H9 (cell line): ENCODE measurements at regions not wholly inside any gene's neighbourhood (a gene's known extent, or its start where the extent isn't known, plus 50 kb on each side); places are given as distances from the start of the nearest gene placed in this dataset.

Experiments used
- DNase-seq: peaks from one replicate; pipeline ENCODE4 v3.0.0-alpha.2; 2017
- H2AFZ ChIP-seq: one replicate; pipeline ENCODE4 v1.6.1; 2013; ENCODE audit warnings: mild to moderate bottlenecking, low read length, control low read depth, moderate library complexity
- H2AK5ac ChIP-seq: 2 replicates; pipeline ENCODE4 v1.6.1; 2013; ENCODE audit warnings: low read length, control low read depth, mixed read lengths; ENCODE audit not compliant: insufficient read length
- H2BK120ac ChIP-seq: one replicate; pipeline ENCODE4 v1.6.1; 2013; ENCODE audit warnings: low read depth, mild to moderate bottlenecking, low read length, control low read depth, inconsistent platforms; ENCODE audit not compliant: poor library complexity, severe bottlenecking
- H2BK12ac ChIP-seq: 2 replicates; pipeline ENCODE4 v1.6.1; 2013; ENCODE audit warnings: low read length, control low read depth, mixed read lengths, low read depth; ENCODE audit not compliant: insufficient read length
- H2BK15ac ChIP-seq: 2 replicates; pipeline ENCODE4 v1.6.1; 2013; ENCODE audit warnings: low read depth, low read length, control low read depth
- H2BK20ac ChIP-seq: one replicate; pipeline ENCODE4 v1.6.1; 2013; ENCODE audit warnings: low read depth, mild to moderate bottlenecking, low read length, control low read depth, inconsistent platforms; ENCODE audit not compliant: poor library complexity, severe bottlenecking
- H2BK5ac ChIP-seq: 2 replicates; pipeline ENCODE4 v1.6.1; 2013; ENCODE audit warnings: low read length, control low read depth, mixed read lengths; ENCODE audit not compliant: insufficient read length
- H3K14ac ChIP-seq: 2 replicates; pipeline ENCODE4 v1.6.1; 2013; ENCODE audit warnings: low read length, control low read depth; ENCODE audit not compliant: insufficient read depth
- H3K18ac ChIP-seq: 2 replicates; pipeline ENCODE4 v1.6.1; 2013; ENCODE audit warnings: low read depth, mild to moderate bottlenecking, mixed read lengths, low read length, control low read depth; ENCODE audit not compliant: insufficient read length
- H3K23ac ChIP-seq: 2 replicates; pipeline ENCODE4 v1.6.1; 2013; ENCODE audit warnings: low read length, control low read depth, mixed read lengths, low read depth; ENCODE audit not compliant: insufficient read length
- H3K23me2 ChIP-seq: 2 replicates; pipeline ENCODE4 v1.6.1; 2013; ENCODE audit warnings: low read depth, mild to moderate bottlenecking, mixed read lengths, low read length, control low read depth; ENCODE audit not compliant: insufficient read length, poor library complexity, severe bottlenecking
- H3K27ac ChIP-seq: 2 replicates; pipeline ENCODE4 v1.5.1; 2013; ENCODE audit warnings: low read length, control low read depth, mixed read lengths, low read depth; ENCODE audit not compliant: insufficient read length
- H3K27me3 ChIP-seq: 2 replicates; pipeline ENCODE4 v1.6.1; 2013; ENCODE audit warnings: low read length, control low read depth, inconsistent platforms; ENCODE audit not compliant: insufficient read depth
- H3K4ac ChIP-seq: 2 replicates; pipeline ENCODE4 v1.6.1; 2013; ENCODE audit warnings: low read depth, mild to moderate bottlenecking, control low read depth, inconsistent platforms, low read length, moderate library complexity
- H3K4me1 ChIP-seq: 2 replicates; pipeline ENCODE4 v1.6.1; 2013; ENCODE audit warnings: low read length, control low read depth, inconsistent platforms; ENCODE audit not compliant: insufficient read depth
- H3K4me2 ChIP-seq: 2 replicates; pipeline ENCODE4 v1.6.1; 2013; ENCODE audit warnings: low read length, control low read depth, mixed read lengths; ENCODE audit not compliant: insufficient read length, insufficient read depth
- H3K56ac ChIP-seq: 2 replicates; pipeline ENCODE4 v1.6.1; 2013; ENCODE audit warnings: low read depth, mild to moderate bottlenecking, mixed read lengths, low read length, control low read depth; ENCODE audit not compliant: insufficient read length
- H3K79me1 ChIP-seq: 2 replicates; pipeline ENCODE4 v1.6.1; 2013; ENCODE audit warnings: low read depth, mild to moderate bottlenecking, moderate library complexity, low read length, control low read depth, inconsistent platforms; ENCODE audit not compliant: insufficient read depth, poor library complexity, severe bottlenecking
- H3K79me2 ChIP-seq: 2 replicates; pipeline ENCODE4 v1.6.1; 2013; ENCODE audit warnings: low read length, control low read depth, inconsistent platforms; ENCODE audit not compliant: insufficient read depth
- H3K9ac ChIP-seq: 2 replicates; pipeline ENCODE4 v1.6.1; 2013; ENCODE audit warnings: low read length, control low read depth, mixed read lengths; ENCODE audit not compliant: insufficient read length; ENCODE audit errors: extremely low read depth
- H3K9me3 ChIP-seq: one replicate; pipeline ENCODE4 v1.6.1; 2013; ENCODE audit warnings: low read depth, low read length, inconsistent platforms; ENCODE audit not compliant: control insufficient read depth
- H3T11ph ChIP-seq: one replicate; pipeline ENCODE4 v1.6.1; 2013; ENCODE audit warnings: mild to moderate bottlenecking, low read length, control low read depth, inconsistent platforms
- H4K20me1 ChIP-seq: one replicate; pipeline ENCODE4 v1.6.1; 2013; ENCODE audit not compliant: control insufficient read depth, insufficient read length, insufficient read depth
- H4K5ac ChIP-seq: 2 replicates; pipeline ENCODE4 v1.6.1; 2013; ENCODE audit warnings: low read depth, mild to moderate bottlenecking, mixed read lengths, low read length, control low read depth; ENCODE audit not compliant: insufficient read length
- H4K8ac ChIP-seq: replicated peaks from 2 replicates; pipeline ENCODE4 v1.6.1; 2013; ENCODE audit warnings: low read length, control low read depth, mixed read lengths, low read depth; ENCODE audit not compliant: insufficient read length
- H4K91ac ChIP-seq: 2 replicates; pipeline ENCODE4 v1.6.1; 2013; ENCODE audit warnings: low read depth, mild to moderate bottlenecking, moderate library complexity, mixed read lengths, low read length, control low read depth; ENCODE audit not compliant: insufficient read length
- H3K27ac Mint-ChIP-seq, 3 experiments: 2 replicates in 2 of 3; 3 replicates in 1 of 3; pipeline ENCODE4 v1.8.0; 2020 to 2021; ENCODE audit warnings: mixed read lengths in 3 of 3, mild to moderate bottlenecking in 1 of 3, moderate library complexity in 1 of 3
- H3K27me3 Mint-ChIP-seq: 2 replicates; pipeline ENCODE4 v1.8.0; 2021; ENCODE audit warnings: low read depth, mild to moderate bottlenecking, moderate library complexity, mixed read lengths
- H3K36me3 Mint-ChIP-seq, 3 experiments: 2 replicates in 2 of 3; 3 replicates in 1 of 3; pipeline ENCODE4 v1.8.0; 2020 to 2021; ENCODE audit warnings: low read depth in 3 of 3, mixed read lengths in 3 of 3; ENCODE audit not compliant: insufficient read depth in 1 of 3
- H3K4me1 Mint-ChIP-seq, 2 experiments: 2 replicates each; pipeline ENCODE4 v1.8.0; 2020; ENCODE audit warnings: mixed read lengths in 2 of 2
- H3K4me3 Mint-ChIP-seq, 2 experiments: 2 replicates in 1 of 2; 3 replicates in 1 of 2; pipeline ENCODE4 v1.8.0; 2020 to 2021; ENCODE audit warnings: mild to moderate bottlenecking in 2 of 2, mixed read lengths in 2 of 2, moderate library complexity in 1 of 2
- H3K9me3 Mint-ChIP-seq, 2 experiments: 2 replicates in 1 of 2; 3 replicates in 1 of 2; pipeline ENCODE4 v1.8.0; 2020; ENCODE audit warnings: mild to moderate bottlenecking in 2 of 2, mixed read lengths in 2 of 2, moderate library complexity in 1 of 2
- TF ChIP-seq, protein P1 (sequence below): fragments of 200-600 bp; sonication (generic); conservative IDR thresholded peaks from 3 replicates; pipeline ENCODE4 v1.8.0; 2021; ENCODE audit warnings: antibody characterized with exemption, mild to moderate bottlenecking

DNA sequence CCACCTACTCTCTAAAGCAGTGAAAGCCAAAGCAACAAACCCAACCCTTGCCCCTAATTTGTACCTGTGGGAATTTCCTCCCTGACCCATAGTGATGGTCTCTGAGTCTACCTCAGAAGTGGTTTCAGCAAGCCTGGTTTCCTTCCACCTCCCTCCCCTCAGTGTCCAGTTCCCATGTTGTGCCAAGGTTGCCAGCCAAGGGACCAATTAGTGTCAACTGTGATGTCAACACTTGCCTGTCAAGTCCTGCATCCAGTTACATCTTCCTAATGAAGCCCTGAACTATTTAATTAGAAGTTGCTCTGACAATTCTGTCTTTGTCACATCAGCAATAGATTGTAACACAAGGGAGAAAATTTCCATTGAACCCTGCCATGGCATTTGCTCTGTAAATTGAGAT, 194.4 kb upstream of the CCDC196 start:
- Histone ChIP-seq H3K23ac (no peak overlapping the region), H3K27me3 (no peaks in the 10 kb centered on the region), H3K23me2 (no peaks in the 10 kb centered on the region), H2AFZ (no peak overlapping the region), H3K14ac (no peak overlapping the region), H2AK5ac (no peak overlapping the region), H2BK20ac (no peak overlapping the region), H2BK5ac (no peak overlapping the region), H3K9ac (no peak overlapping the region), H3K4ac (no peak overlapping the region), H3K4me2 (no peak overlapping the region), H2BK12ac (no peak overlapping the region), H3K79me1 (no peaks in the 10 kb centered on the region), H4K8ac (no peak overlapping the region), H3K56ac (no peak overlapping the region), H3K18ac (no peak overlapping the region), H3T11ph (no peak overlapping the region), H2BK120ac (no peak overlapping the region), H4K20me1 (no peaks in the 10 kb centered on the region), H2BK15ac (no peak overlapping the region), H4K5ac (no peak overlapping the region), H3K79me2 (no peaks in the 10 kb centered on the region), H3K27ac (no peak overlapping the region), H3K9me3 (no peaks in the 10 kb centered on the region), H3K4me1 (no peaks in the 10 kb centered on the region), H4K91ac (no peak overlapping the region)
- Mint-ChIP-seq H3K4me3 (no peak overlapping the region), H3K27me3 (no peaks in the 10 kb centered on the region; the same call in 1 of the 2 replicates), H3K9me3 (peaks cover 5 to 7% of the 10 kb centered on the region in 2 experiments), H3K27ac (no peak overlapping the region), H3K36me3 (peaks cover 0 to 5% (median 0%) of the 10 kb centered on the region in 3 experiments; a peak in 1 of 7 replicates), H3K4me1 (no peaks in the 10 kb centered on the region)
- TF ChIP-seq, protein P1, sequence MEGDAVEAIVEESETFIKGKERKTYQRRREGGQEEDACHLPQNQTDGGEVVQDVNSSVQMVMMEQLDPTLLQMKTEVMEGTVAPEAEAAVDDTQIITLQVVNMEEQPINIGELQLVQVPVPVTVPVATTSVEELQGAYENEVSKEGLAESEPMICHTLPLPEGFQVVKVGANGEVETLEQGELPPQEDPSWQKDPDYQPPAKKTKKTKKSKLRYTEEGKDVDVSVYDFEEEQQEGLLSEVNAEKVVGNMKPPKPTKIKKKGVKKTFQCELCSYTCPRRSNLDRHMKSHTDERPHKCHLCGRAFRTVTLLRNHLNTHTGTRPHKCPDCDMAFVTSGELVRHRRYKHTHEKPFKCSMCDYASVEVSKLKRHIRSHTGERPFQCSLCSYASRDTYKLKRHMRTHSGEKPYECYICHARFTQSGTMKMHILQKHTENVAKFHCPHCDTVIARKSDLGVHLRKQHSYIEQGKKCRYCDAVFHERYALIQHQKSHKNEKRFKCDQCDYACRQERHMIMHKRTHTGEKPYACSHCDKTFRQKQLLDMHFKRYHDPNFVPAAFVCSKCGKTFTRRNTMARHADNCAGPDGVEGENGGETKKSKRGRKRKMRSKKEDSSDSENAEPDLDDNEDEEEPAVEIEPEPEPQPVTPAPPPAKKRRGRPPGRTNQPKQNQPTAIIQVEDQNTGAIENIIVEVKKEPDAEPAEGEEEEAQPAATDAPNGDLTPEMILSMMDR = no peak
- no peak for DNase-seq
